Central memory CD8-positive, alpha-beta T cell (primary cell): ENCODE measurements at regions not wholly inside any gene's neighbourhood (a gene's known extent, or its start where the extent isn't known, plus 50 kb on each side); places are given as distances from the start of the nearest gene placed in this dataset.
"Not testable (repeated sequence)": the region's sequence is repeated elsewhere in the genome, so short reads cannot be mapped to it uniquely, and the experiment has no call there.

Experiments
- ATAC-seq: fragments of 150-1000 bp; cut with Tn5 transposase; replicated peaks from 2 replicates; pipeline ENCODE4 v1.10.0; 2022; ENCODE audit warnings: mild to moderate bottlenecking, moderate FRiP score, moderate number of reproducible peaks; ENCODE audit not compliant: poor library complexity, severe bottlenecking; ENCODE audit errors: extremely low read depth
- DNase-seq, 2 donors: peaks; one replicate each; pipeline ENCODE4 v3.0.0; 2021; ENCODE audit warnings: low spot score in 2 of 2
- H3K27ac Mint-ChIP-seq: one replicate; pipeline ENCODE4 v1.8.0; 2022; ENCODE audit warnings: low read depth, mild to moderate bottlenecking, moderate library complexity, mixed read lengths
- H3K27me3 Mint-ChIP-seq: one replicate; pipeline ENCODE4 v1.8.0; 2022; ENCODE audit warnings: mixed read lengths
- H3K36me3 Mint-ChIP-seq: one replicate; pipeline ENCODE4 v1.8.0; 2022; ENCODE audit warnings: mild to moderate bottlenecking, moderate library complexity, mixed read lengths; ENCODE audit not compliant: insufficient read depth
- H3K4me1 Mint-ChIP-seq: one replicate; pipeline ENCODE4 v1.8.0; 2022; ENCODE audit warnings: mixed read lengths
- H3K4me3 Mint-ChIP-seq: one replicate; pipeline ENCODE4 v1.8.0; 2022; ENCODE audit warnings: mild to moderate bottlenecking, moderate library complexity, mixed read lengths
- H3K9me3 Mint-ChIP-seq: one replicate; pipeline ENCODE4 v1.8.0; 2022; ENCODE audit warnings: mixed read lengths

DNA sequence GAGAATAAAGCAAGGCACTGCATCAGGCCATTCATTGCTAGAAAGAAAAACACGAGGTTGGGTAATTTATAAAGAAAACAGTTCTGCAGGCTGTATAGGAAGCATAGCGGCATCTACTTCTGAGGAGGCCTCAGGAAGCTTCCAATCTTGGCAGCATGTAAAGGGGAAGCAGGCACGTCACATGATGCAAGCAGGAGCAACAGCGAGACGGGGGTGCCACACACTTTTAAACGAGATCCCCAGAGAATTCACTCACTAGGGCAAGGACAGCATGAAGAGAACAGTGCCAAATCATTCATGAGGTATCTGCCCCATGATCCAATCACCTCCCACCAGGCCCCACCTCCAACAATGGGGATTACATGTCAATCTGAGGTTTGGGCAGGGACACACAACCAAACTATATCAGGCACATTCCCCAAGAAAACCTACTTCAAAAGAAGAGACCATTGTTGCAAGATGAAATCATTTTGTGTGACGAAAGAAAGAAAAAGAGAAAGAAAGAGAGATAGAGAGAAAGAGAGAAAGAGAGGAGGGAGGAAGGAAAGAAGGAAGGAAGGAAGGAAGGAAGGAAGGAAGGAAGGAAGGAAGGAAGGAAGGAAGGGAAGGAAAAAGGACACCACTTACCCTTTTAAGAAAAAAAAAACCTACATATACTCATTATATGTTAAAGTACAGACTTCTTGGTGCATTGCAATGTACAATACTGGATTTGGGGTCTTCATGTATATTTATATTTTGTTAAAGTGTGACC is 95.9 kb upstream of the PLEKHG1 start:
- Mint-ChIP-seq H3K4me3 (no peak overlapping the region), H3K9me3 (no peaks in the 10 kb centered on the region), H3K27me3 (peaks cover 8% of the 10 kb centered on the region), H3K27ac (no peak overlapping the region), H3K4me1 (no peaks in the 10 kb centered on the region), H3K36me3 (peaks cover 3% of the 10 kb centered on the region)
- ATAC-seq: no peak
- DNase-seq: no peak

GRCh38 chr6:150507361-150507760 is 92.3 kb upstream of the PLEKHG1 start:
- H3K27ac Mint-ChIP-seq, ATAC-seq, H3K4me3 Mint-ChIP-seq, H3K9me3 Mint-ChIP-seq, H3K4me1 Mint-ChIP-seq, DNase-seq, H3K36me3 Mint-ChIP-seq, H3K27me3 Mint-ChIP-seq: not testable (repeated sequence)

- Mint-ChIP-seq H3K9me3 (no peaks in the 10 kb centered on the region), H3K4me3 (no peak overlapping the region), H3K27ac (no peak overlapping the region), H3K4me1 (no peaks in the 10 kb centered on the region), H3K36me3 (no peaks in the 10 kb centered on the region), H3K27me3 (no peaks in the 10 kb centered on the region)
- no peak for ATAC-seq
- no peak for DNase-seq
Observed at GRCh38 chr6:150510576-150510975, 89.1 kb upstream of the PLEKHG1 start.

GRCh38 chr6:150511313-150511712 is 88.4 kb upstream of the PLEKHG1 start:
- H3K4me1 Mint-ChIP-seq: no peaks in the 10 kb centered on the region
- no peaks in the 10 kb centered on the region for H3K27me3 Mint-ChIP-seq
- ATAC-seq: no peak
- no peaks in the 10 kb centered on the region for H3K9me3 Mint-ChIP-seq
- DNase-seq: no peak
- H3K36me3 Mint-ChIP-seq: no peaks in the 10 kb centered on the region
- H3K27ac Mint-ChIP-seq: no peak overlapping the region
- no peak overlapping the region for H3K4me3 Mint-ChIP-seq

GRCh38 chr6:150514806-150515380 is 84.8 kb upstream of the PLEKHG1 start:
- H3K4me3 Mint-ChIP-seq: no peak overlapping the region
- no peak for DNase-seq
- H3K4me1 Mint-ChIP-seq: no peaks in the 10 kb centered on the region
- H3K9me3 Mint-ChIP-seq: no peaks in the 10 kb centered on the region
- H3K27me3 Mint-ChIP-seq: no peaks in the 10 kb centered on the region
- no peak overlapping the region for H3K27ac Mint-ChIP-seq
- no peak for ATAC-seq
- no peaks in the 10 kb centered on the region for H3K36me3 Mint-ChIP-seq

DNA sequence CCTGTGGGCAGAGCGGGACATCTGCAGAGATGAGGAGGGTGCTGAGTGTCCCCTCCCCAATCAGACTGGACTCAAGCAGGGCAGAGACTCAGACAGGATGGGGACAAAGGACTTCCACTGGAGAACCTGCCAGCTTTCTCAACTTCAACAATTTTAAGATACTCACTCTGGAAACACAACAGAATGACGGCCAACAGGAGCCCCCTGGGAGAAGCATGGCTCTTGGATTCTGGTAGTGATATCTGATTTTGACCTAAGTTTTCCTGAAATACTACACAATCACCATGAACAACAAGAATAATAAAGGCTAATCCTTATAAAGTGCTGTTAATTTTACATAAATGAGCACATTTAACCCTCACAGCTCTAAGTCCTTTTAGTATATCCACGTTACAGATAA is 83.5 kb upstream of the PLEKHG1 start:
- Mint-ChIP-seq H3K36me3 (peaks cover 2% of the 10 kb centered on the region), H3K27ac (no peak overlapping the region), H3K9me3 (no peaks in the 10 kb centered on the region)

DNA sequence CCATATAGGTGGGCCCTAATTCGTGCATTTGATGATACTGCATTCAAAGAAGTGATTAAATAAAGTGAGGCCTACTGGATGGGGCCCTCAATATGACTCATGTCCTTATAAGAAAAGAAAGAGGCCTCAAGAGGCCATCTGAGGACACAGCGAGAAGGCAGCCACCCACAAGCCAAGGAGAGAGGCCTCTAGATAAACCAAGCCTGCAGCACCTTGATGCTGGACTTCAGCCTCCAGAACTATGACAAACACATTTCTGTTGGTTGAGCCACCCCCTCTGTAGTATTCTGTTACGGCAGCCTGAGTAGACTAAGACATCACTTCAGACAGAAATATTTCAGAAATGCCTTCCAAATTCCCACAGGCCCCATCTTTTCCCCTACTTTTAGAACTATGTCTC is 82.5 kb upstream of the PLEKHG1 start:
- Mint-ChIP-seq H3K4me3 (no peak overlapping the region), H3K27ac (no peak overlapping the region), H3K27me3 (no peaks in the 10 kb centered on the region), H3K36me3 (peaks cover 2% of the 10 kb centered on the region), H3K4me1 (no peaks in the 10 kb centered on the region), H3K9me3 (no peaks in the 10 kb centered on the region)
- ATAC-seq (no peak), DNase-seq (no peak)

More for the DNA sequence above, 83.5 kb upstream of the PLEKHG1 start:
- H3K4me1 Mint-ChIP-seq: no peaks in the 10 kb centered on the region
- DNase-seq (no peak), ATAC-seq (no peak)
- no peak overlapping the region for H3K4me3 Mint-ChIP-seq
- no peaks in the 10 kb centered on the region for H3K27me3 Mint-ChIP-seq

DNA sequence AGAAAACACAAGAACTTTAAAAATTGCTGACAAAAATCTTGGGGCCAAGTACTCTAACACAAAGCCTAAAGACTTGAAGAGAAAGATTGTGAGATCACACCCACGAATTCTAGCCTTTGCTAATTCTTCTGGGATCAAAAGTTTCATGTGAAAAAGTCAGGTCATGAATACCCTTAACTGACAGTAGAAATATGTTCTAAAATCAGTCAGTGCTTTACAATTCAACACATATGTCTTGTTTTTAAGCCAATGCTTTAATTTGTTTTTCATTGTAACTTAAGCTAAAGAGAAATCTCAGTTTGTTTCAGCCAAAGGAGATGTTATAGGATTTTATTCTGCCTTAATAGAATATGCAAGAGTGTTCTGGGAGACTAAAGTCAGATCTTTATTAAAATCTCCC is 78.2 kb upstream of the PLEKHG1 start:
- Mint-ChIP-seq H3K27ac (no peak overlapping the region), H3K27me3 (no peaks in the 10 kb centered on the region), H3K36me3 (peaks cover 4% of the 10 kb centered on the region), H3K4me1 (no peaks in the 10 kb centered on the region), H3K4me3 (no peak overlapping the region), H3K9me3 (no peaks in the 10 kb centered on the region)
- DNase-seq (no peak), ATAC-seq (no peak)

- not testable (repeated sequence) for H3K36me3 Mint-ChIP-seq, DNase-seq, ATAC-seq, H3K9me3 Mint-ChIP-seq, H3K4me3 Mint-ChIP-seq, H3K27me3 Mint-ChIP-seq, H3K4me1 Mint-ChIP-seq, H3K27ac Mint-ChIP-seq
Observed at GRCh38 chr6:150523216-150523615, 76.5 kb upstream of the PLEKHG1 start.

- H3K4me1 Mint-ChIP-seq: no peaks in the 10 kb centered on the region
- peaks cover 4% of the 10 kb centered on the region for H3K36me3 Mint-ChIP-seq
- no peak overlapping the region for H3K27ac Mint-ChIP-seq
- DNase-seq: no peak
- peaks cover 12% of the 10 kb centered on the region for H3K27me3 Mint-ChIP-seq
- no peak for ATAC-seq
- no peak overlapping the region for H3K4me3 Mint-ChIP-seq
- no peaks in the 10 kb centered on the region for H3K9me3 Mint-ChIP-seq
Observed at GRCh38 chr6:150525300-150525699, 74.4 kb upstream of the PLEKHG1 start.

DNA sequence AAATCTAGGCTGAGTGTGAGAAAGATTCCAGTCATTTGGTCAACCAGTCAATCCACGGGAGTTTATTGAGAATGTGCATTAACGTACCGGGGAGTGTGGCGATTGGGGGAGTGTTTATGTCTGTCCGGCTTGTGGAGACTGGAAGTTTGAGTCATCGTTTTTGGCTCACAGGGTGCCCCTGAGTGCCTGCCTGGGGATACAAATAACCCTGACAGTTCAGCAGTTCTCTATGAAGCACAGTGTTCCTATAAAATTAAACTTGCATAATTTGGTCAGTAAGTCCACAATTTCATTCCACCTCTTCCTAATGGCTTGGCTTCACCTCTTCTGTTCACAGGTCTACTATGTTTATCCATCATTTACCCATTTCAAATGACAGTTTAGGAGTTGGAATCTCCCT is 72.6 kb upstream of the PLEKHG1 start:
- ATAC-seq (no peak), DNase-seq (no peak)
- Mint-ChIP-seq H3K27me3 (peaks cover 14% of the 10 kb centered on the region), H3K4me1 (no peaks in the 10 kb centered on the region), H3K27ac (no peak overlapping the region), H3K4me3 (no peak overlapping the region), H3K9me3 (no peaks in the 10 kb centered on the region), H3K36me3 (peaks cover 2% of the 10 kb centered on the region)

DNA sequence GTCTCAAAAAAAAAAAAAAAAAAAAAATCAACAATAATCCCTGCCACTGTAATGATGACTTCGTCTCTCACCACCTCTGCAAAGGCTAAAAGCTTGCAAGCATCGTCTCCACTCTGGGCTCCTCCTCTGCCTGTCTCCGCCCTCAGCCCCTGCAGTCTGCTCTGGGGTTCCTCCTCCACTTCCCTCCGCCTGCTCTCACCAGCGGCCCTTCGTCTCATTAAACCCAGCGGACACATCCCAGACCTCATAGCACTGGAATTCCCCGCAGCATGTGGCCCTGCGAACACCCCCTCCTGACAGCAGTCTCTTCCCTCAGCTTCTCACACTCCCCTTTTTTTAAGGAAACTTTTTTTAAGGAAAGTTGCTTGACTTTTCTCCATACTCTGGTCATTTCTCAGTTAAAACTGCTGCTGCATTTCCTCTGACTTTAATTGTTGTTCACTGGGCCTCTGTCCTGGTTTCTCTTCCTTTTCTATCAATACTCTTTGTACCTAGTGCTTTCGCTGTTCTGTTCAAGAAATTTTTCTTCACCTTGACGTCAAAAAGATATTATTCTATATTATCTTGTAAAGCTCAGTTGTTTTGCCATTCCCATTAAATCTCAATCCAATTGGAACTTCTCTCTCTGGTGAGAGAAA is 70.9 kb upstream of the PLEKHG1 start:
- H3K27me3 Mint-ChIP-seq: peaks cover 30% of the 10 kb centered on the region
- ATAC-seq (no peak), DNase-seq (no peak)
- no peaks in the 10 kb centered on the region for H3K9me3 Mint-ChIP-seq
- H3K27ac Mint-ChIP-seq: no peak overlapping the region
- H3K36me3 Mint-ChIP-seq: peaks cover under 1% of the 10 kb centered on the region
- no peak overlapping the region for H3K4me3 Mint-ChIP-seq
- no peaks in the 10 kb centered on the region for H3K4me1 Mint-ChIP-seq

DNA sequence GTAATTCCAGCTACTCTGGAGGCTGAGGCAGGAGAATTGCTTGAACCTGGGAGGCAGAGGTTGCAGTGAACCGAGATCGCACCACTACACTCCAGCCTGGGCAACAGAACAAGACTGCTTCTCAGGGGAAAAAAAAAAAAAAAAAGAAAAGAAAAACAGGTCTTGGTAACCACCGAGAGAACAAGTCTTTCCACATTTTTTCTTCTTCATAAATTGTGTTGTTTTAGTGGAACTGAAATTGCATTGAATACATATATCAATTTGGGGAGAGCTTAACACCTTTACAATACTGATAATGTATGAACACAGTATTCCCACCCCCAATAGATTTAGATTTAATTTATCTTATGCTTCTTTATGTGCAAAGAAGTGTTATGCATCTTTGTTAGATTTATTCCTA is 70.0 kb upstream of the PLEKHG1 start:
- no peaks in the 10 kb centered on the region for H3K4me1 Mint-ChIP-seq
- no peak for ATAC-seq
- DNase-seq: no peak
- H3K27me3 Mint-ChIP-seq: peaks cover 30% of the 10 kb centered on the region
- no peaks in the 10 kb centered on the region for H3K36me3 Mint-ChIP-seq
- H3K9me3 Mint-ChIP-seq: no peaks in the 10 kb centered on the region
- no peak overlapping the region for H3K27ac Mint-ChIP-seq
- no peak overlapping the region for H3K4me3 Mint-ChIP-seq
